ENCODE measurements at regions not wholly inside any gene's neighbourhood (a gene's known extent, or its start where the extent isn't known, plus 50 kb on each side); places are given as distances from the start of the nearest gene placed in this dataset.

- Histone ChIP-seq H3K27ac (ENCODE audit: poor library complexity, severe bottlenecking) (no peak overlapping the region), H3K27me3 (ENCODE audit: insufficient read depth, poor library complexity, severe bottlenecking) (no peaks in the 10 kb centered on the region), H3K4me1 (ENCODE audit: insufficient read depth, poor library complexity, severe bottlenecking) (no peaks in the 10 kb centered on the region), H3K4me3 (ENCODE audit: severe bottlenecking) (no peak overlapping the region), H3K36me3 (ENCODE audit: low read depth) (no peaks in the 10 kb centered on the region), H3K9me3 (ENCODE audit: severe bottlenecking) (peaks cover 4% of the 10 kb centered on the region)
- ATAC-seq (ENCODE audit: low read depth) (no peak), DNase-seq (ENCODE audit: low spot score) (no peak)
- TF ChIP-seq, protein P1, sequence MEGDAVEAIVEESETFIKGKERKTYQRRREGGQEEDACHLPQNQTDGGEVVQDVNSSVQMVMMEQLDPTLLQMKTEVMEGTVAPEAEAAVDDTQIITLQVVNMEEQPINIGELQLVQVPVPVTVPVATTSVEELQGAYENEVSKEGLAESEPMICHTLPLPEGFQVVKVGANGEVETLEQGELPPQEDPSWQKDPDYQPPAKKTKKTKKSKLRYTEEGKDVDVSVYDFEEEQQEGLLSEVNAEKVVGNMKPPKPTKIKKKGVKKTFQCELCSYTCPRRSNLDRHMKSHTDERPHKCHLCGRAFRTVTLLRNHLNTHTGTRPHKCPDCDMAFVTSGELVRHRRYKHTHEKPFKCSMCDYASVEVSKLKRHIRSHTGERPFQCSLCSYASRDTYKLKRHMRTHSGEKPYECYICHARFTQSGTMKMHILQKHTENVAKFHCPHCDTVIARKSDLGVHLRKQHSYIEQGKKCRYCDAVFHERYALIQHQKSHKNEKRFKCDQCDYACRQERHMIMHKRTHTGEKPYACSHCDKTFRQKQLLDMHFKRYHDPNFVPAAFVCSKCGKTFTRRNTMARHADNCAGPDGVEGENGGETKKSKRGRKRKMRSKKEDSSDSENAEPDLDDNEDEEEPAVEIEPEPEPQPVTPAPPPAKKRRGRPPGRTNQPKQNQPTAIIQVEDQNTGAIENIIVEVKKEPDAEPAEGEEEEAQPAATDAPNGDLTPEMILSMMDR (IDR thresholded peaks at IDR 0.05; ENCODE audit: poor library complexity, severe bottlenecking): no peak
These were observed 172.4 kb upstream of the NTF3 start for GRCh38 chr12:5259523-5259922.

- H3K4me1 ChIP-seq (ENCODE audit: insufficient read depth, poor library complexity, severe bottlenecking): no peaks in the 10 kb centered on the region
- H3K36me3 ChIP-seq (ENCODE audit: low read depth): no peaks in the 10 kb centered on the region
- H3K4me3 ChIP-seq (ENCODE audit: severe bottlenecking): no peak overlapping the region
- peaks cover 4% of the 10 kb centered on the region for H3K9me3 ChIP-seq (ENCODE audit: severe bottlenecking)
- no peaks in the 10 kb centered on the region for H3K27me3 ChIP-seq (ENCODE audit: insufficient read depth, poor library complexity, severe bottlenecking)
- DNase-seq (ENCODE audit: low spot score) (no peak), ATAC-seq (ENCODE audit: low read depth) (no peak)
- TF ChIP-seq, protein P1 (IDR thresholded peaks at IDR 0.05; ENCODE audit: poor library complexity, severe bottlenecking): no peak
- no peak overlapping the region for H3K27ac ChIP-seq (ENCODE audit: poor library complexity, severe bottlenecking)
These were observed 171.8 kb upstream of the NTF3 start for GRCh38 chr12:5260086-5260485.

DNA sequence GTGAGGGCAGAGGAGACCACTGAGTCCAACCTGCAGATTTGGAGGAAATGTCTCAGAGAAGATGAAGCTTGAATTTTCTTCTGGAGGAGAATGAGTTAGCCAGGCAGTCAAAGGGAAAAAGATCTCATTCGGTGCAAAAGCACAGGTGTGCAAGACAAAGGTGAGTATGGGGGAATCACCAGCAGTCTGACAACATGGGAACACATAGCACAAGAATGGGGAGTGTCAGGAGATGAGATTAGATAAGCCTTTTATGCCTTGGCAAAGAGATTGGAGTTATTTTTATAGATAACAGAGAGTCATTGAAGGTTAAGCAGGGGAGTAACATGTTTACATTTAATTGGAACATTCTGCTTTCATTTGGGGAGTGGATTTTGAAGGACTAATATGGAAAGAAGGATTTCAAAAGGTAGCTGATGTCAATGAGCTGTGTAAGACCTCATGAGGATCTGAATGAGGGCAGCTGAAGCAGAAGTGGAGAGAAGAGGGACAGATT is 171.3 kb upstream of the NTF3 start:
- no peak for ATAC-seq (ENCODE audit: low read depth)
- no peak for DNase-seq (ENCODE audit: low spot score)
- TF ChIP-seq, protein P1 (IDR thresholded peaks at IDR 0.05; ENCODE audit: poor library complexity, severe bottlenecking): no peak

DNA sequence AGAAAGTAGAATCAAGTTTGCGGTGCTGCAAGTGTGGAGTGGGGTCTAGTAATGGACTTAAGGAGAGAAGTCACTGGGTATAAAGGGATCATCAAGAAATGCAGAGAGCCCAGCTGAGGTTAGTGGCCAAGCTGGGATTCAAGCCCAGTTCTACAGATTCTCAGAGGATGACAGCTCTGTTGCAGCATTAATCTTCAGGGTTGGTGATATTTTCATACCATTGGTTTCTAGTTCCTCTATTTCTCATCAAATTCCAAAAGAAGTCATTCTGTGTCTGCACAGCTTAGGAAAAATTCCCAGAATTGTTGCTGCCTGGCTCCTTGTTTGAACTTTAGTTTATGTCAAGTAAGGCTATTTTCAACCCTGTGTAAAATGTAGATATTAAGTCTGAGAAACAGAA is 169.5 kb upstream of the NTF3 start:
- Histone ChIP-seq H3K4me1 (ENCODE audit: insufficient read depth, poor library complexity, severe bottlenecking) (no peaks in the 10 kb centered on the region), H3K4me3 (ENCODE audit: severe bottlenecking) (no peak overlapping the region), H3K36me3 (ENCODE audit: low read depth) (no peaks in the 10 kb centered on the region), H3K27ac (ENCODE audit: poor library complexity, severe bottlenecking) (no peak overlapping the region), H3K9me3 (ENCODE audit: severe bottlenecking) (no peaks in the 10 kb centered on the region), H3K27me3 (ENCODE audit: insufficient read depth, poor library complexity, severe bottlenecking) (no peaks in the 10 kb centered on the region)
- ATAC-seq (ENCODE audit: low read depth) (no peak), DNase-seq (ENCODE audit: low spot score) (no peak)
- TF ChIP-seq, protein P1 (IDR thresholded peaks at IDR 0.05; ENCODE audit: poor library complexity, severe bottlenecking): no peak

More for the DNA sequence above, 171.3 kb upstream of the NTF3 start:
- Histone ChIP-seq H3K4me1 (ENCODE audit: insufficient read depth, poor library complexity, severe bottlenecking) (no peaks in the 10 kb centered on the region), H3K27me3 (ENCODE audit: insufficient read depth, poor library complexity, severe bottlenecking) (no peaks in the 10 kb centered on the region), H3K36me3 (ENCODE audit: low read depth) (no peaks in the 10 kb centered on the region), H3K27ac (ENCODE audit: poor library complexity, severe bottlenecking) (no peak overlapping the region), H3K4me3 (ENCODE audit: severe bottlenecking) (no peak overlapping the region), H3K9me3 (ENCODE audit: severe bottlenecking) (peaks cover 4% of the 10 kb centered on the region)

GRCh38 chr12:5262885-5263284 is 169.0 kb upstream of the NTF3 start:
- no peaks in the 10 kb centered on the region for H3K27me3 ChIP-seq (ENCODE audit: insufficient read depth, poor library complexity, severe bottlenecking)
- no peaks in the 10 kb centered on the region for H3K36me3 ChIP-seq (ENCODE audit: low read depth)
- no peak for ATAC-seq (ENCODE audit: low read depth)
- no peak for DNase-seq (ENCODE audit: low spot score)
- no peak overlapping the region for H3K27ac ChIP-seq (ENCODE audit: poor library complexity, severe bottlenecking)
- no peaks in the 10 kb centered on the region for H3K4me1 ChIP-seq (ENCODE audit: insufficient read depth, poor library complexity, severe bottlenecking)
- H3K4me3 ChIP-seq (ENCODE audit: severe bottlenecking): no peak overlapping the region
- TF ChIP-seq, protein P1 (IDR thresholded peaks at IDR 0.05; ENCODE audit: poor library complexity, severe bottlenecking): no peak
- no peaks in the 10 kb centered on the region for H3K9me3 ChIP-seq (ENCODE audit: severe bottlenecking)

Data from RWPE2 (cell line).